ENCODE measurements at regions not wholly inside any gene's neighbourhood (a gene's known extent, or its start where the extent isn't known, plus 50 kb on each side); places are given as distances from the start of the nearest gene placed in this dataset.

DNA sequence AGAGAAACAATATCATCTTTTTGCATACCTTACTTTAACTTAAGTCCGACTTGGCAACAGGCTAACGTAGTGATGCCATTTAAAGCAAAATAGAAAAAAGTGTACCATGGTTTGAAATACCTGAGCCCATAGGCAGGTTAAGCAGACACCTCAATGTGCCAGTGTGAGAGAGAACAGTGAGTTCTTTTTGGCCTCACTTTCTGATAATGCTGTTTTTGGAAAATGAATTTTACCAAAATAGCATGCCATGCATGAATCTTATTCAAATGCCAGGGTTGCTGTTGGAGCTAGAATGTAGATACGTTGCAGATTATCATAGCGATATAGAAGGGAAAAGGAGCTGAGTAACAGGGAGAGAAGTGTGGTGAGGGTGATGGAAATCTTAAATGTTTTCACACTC, 170.2 kb downstream of the OTOR start:
- Histone ChIP-seq H3K9me3 (ENCODE audit: control insufficient read depth, insufficient read depth, low read length) (peaks cover 24% of the 10 kb centered on the region), H3K27me3 (ENCODE audit: control insufficient read depth, insufficient read depth, low read length) (no peaks in the 10 kb centered on the region)

GRCh38 chr20:16919841-16920240, 171.7 kb downstream of the OTOR start:
- peaks cover 26% of the 10 kb centered on the region for H3K4me1 ChIP-seq (ENCODE audit: control insufficient read depth, insufficient read depth, low read length)
- peaks cover 12% of the 10 kb centered on the region; the same call in 1 of the 2 replicates for H3K9me3 ChIP-seq (ENCODE audit: control insufficient read depth, insufficient read depth, low read length)
- no peaks in the 10 kb centered on the region for H3K27me3 ChIP-seq (ENCODE audit: control insufficient read depth, insufficient read depth, low read length)
- no peak overlapping the region for H3K4me3 ChIP-seq (ENCODE audit: low read depth, low read length)
- no peak overlapping the region for H3K27ac ChIP-seq (ENCODE audit: low read depth, low read length)
- no peak overlapping the region for H3K9ac ChIP-seq (ENCODE audit: low read depth, low read length)
- H3K36me3 ChIP-seq (ENCODE audit: control insufficient read depth, insufficient read depth, low read length): no peaks in the 10 kb centered on the region

More for the DNA sequence above, 170.2 kb downstream of the OTOR start:
- Histone ChIP-seq H3K9ac (ENCODE audit: low read depth, low read length) (no peak overlapping the region), H3K27ac (ENCODE audit: low read depth, low read length) (no peak overlapping the region), H3K36me3 (ENCODE audit: control insufficient read depth, insufficient read depth, low read length) (no peaks in the 10 kb centered on the region), H3K4me3 (ENCODE audit: low read depth, low read length) (no peak overlapping the region), H3K4me1 (ENCODE audit: control insufficient read depth, insufficient read depth, low read length) (peaks cover 26% of the 10 kb centered on the region)

- H3K36me3 ChIP-seq (ENCODE audit: control insufficient read depth, insufficient read depth, low read length): no peaks in the 10 kb centered on the region
- no peak overlapping the region for H3K4me3 ChIP-seq (ENCODE audit: low read depth, low read length)
- no peak overlapping the region for H3K9ac ChIP-seq (ENCODE audit: low read depth, low read length)
- peaks cover 15% of the 10 kb centered on the region for H3K4me1 ChIP-seq (ENCODE audit: control insufficient read depth, insufficient read depth, low read length)
- H3K27ac ChIP-seq (ENCODE audit: low read depth, low read length): no peak overlapping the region
- no peaks in the 10 kb centered on the region for H3K9me3 ChIP-seq (ENCODE audit: control insufficient read depth, insufficient read depth, low read length)
- no peaks in the 10 kb centered on the region for H3K27me3 ChIP-seq (ENCODE audit: control insufficient read depth, insufficient read depth, low read length)
Measured at GRCh38 chr20:16922834-16923233, 174.7 kb downstream of the OTOR start.

GRCh38 chr20:16926626-16927430, 178.7 kb downstream of the OTOR start:
- Histone ChIP-seq H3K9me3 (ENCODE audit: control insufficient read depth, insufficient read depth, low read length) (no peaks in the 10 kb centered on the region), H3K27me3 (ENCODE audit: control insufficient read depth, insufficient read depth, low read length) (no peaks in the 10 kb centered on the region), H3K9ac (ENCODE audit: low read depth, low read length) (no peak overlapping the region), H3K4me3 (ENCODE audit: low read depth, low read length) (no peak overlapping the region), H3K27ac (ENCODE audit: low read depth, low read length) (no peak overlapping the region), H3K4me1 (ENCODE audit: control insufficient read depth, insufficient read depth, low read length) (peaks cover 15% of the 10 kb centered on the region), H3K36me3 (ENCODE audit: control insufficient read depth, insufficient read depth, low read length) (no peaks in the 10 kb centered on the region)

- Histone ChIP-seq H3K9ac (ENCODE audit: low read depth, low read length) (no peak overlapping the region), H3K36me3 (ENCODE audit: control insufficient read depth, insufficient read depth, low read length) (no peaks in the 10 kb centered on the region), H3K27me3 (ENCODE audit: control insufficient read depth, insufficient read depth, low read length) (no peaks in the 10 kb centered on the region), H3K9me3 (ENCODE audit: control insufficient read depth, insufficient read depth, low read length) (no peaks in the 10 kb centered on the region), H3K4me3 (ENCODE audit: low read depth, low read length) (no peak overlapping the region), H3K27ac (ENCODE audit: low read depth, low read length) (no peak overlapping the region), H3K4me1 (ENCODE audit: control insufficient read depth, insufficient read depth, low read length) (no peaks in the 10 kb centered on the region)
Measured at GRCh38 chr20:16929756-16930155, 181.6 kb downstream of the OTOR start.

DNA sequence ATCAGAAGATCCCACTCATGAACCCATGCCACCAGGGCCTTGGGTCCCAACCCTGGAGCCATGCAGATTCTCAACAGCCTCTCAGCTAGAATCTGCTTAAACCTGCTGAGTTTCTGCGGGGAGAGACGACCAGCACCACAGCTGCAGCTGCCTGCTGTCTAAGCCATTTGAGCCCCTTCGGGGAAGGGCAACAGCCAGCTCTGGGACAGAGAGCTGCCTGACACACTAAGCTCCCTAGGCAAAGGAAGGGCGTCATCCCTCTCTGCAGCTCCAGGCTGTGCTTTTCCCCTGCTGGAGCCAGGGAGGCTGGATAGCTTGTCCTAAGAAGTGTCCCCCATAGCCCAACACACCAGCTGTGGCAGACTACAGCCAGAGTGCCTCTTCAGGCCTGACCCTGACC, 182.5 kb downstream of the OTOR start:
- Histone ChIP-seq H3K36me3 (ENCODE audit: control insufficient read depth, insufficient read depth, low read length) (no peaks in the 10 kb centered on the region), H3K9ac (ENCODE audit: low read depth, low read length) (no peak overlapping the region), H3K27me3 (ENCODE audit: control insufficient read depth, insufficient read depth, low read length) (no peaks in the 10 kb centered on the region), H3K27ac (ENCODE audit: low read depth, low read length) (no peak overlapping the region), H3K4me1 (ENCODE audit: control insufficient read depth, insufficient read depth, low read length) (no peaks in the 10 kb centered on the region), H3K9me3 (ENCODE audit: control insufficient read depth, insufficient read depth, low read length) (no peaks in the 10 kb centered on the region), H3K4me3 (ENCODE audit: low read depth, low read length) (no peak overlapping the region)

DNA sequence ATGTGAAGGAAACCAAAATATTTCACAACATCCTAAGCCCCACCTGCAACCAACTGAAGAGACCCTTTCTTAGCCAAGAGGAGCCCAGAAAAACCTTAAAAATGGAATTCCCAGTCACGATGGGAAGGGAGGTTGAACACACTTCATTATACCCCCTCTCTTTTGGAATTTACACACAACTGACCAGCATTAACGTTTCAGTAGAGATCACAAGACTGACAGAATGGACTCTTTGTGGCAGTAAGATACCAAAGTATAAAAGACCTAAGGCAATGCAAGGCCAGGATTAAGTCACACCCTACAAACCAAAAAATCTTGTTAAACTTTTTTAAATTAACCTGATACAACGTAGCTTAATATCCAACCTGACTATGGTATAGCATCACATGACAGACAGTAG, 190.9 kb downstream of the OTOR start:
- Histone ChIP-seq H3K27me3 (ENCODE audit: control insufficient read depth, insufficient read depth, low read length) (no peaks in the 10 kb centered on the region), H3K9me3 (ENCODE audit: control insufficient read depth, insufficient read depth, low read length) (0 out of 2 replicates have a peak, but pooled peaks cover 8% of the 10 kb centered on the region), H3K4me3 (ENCODE audit: low read depth, low read length) (no peak overlapping the region), H3K4me1 (ENCODE audit: control insufficient read depth, insufficient read depth, low read length) (peaks cover 32% of the 10 kb centered on the region), H3K9ac (ENCODE audit: low read depth, low read length) (no peak overlapping the region), H3K36me3 (ENCODE audit: control insufficient read depth, insufficient read depth, low read length) (no peaks in the 10 kb centered on the region), H3K27ac (ENCODE audit: low read depth, low read length) (no peak overlapping the region)

- Histone ChIP-seq H3K4me1 (ENCODE audit: control insufficient read depth, insufficient read depth, low read length) (peaks cover 37% of the 10 kb centered on the region), H3K9ac (ENCODE audit: low read depth, low read length) (no peak overlapping the region), H3K4me3 (ENCODE audit: low read depth, low read length) (no peak overlapping the region), H3K27me3 (ENCODE audit: control insufficient read depth, insufficient read depth, low read length) (no peaks in the 10 kb centered on the region), H3K27ac (ENCODE audit: low read depth, low read length) (peak overlapping the region; percentile 68), H3K36me3 (ENCODE audit: control insufficient read depth, insufficient read depth, low read length) (no peaks in the 10 kb centered on the region), H3K9me3 (ENCODE audit: control insufficient read depth, insufficient read depth, low read length) (0 out of 2 replicates have a peak, but pooled peaks cover 8% of the 10 kb centered on the region)
Measured at GRCh38 chr20:16940701-16941100, 192.5 kb downstream of the OTOR start.

GRCh38 chr20:16942051-16942450, 193.9 kb downstream of the OTOR start:
- Histone ChIP-seq H3K36me3 (ENCODE audit: control insufficient read depth, insufficient read depth, low read length) (no peaks in the 10 kb centered on the region), H3K27me3 (ENCODE audit: control insufficient read depth, insufficient read depth, low read length) (no peaks in the 10 kb centered on the region), H3K4me3 (ENCODE audit: low read depth, low read length) (no peak overlapping the region), H3K9ac (ENCODE audit: low read depth, low read length) (no peak overlapping the region), H3K27ac (ENCODE audit: low read depth, low read length) (no peak overlapping the region), H3K9me3 (ENCODE audit: control insufficient read depth, insufficient read depth, low read length) (0 out of 2 replicates have a peak, but pooled peaks cover 8% of the 10 kb centered on the region), H3K4me1 (ENCODE audit: control insufficient read depth, insufficient read depth, low read length) (peaks cover 42% of the 10 kb centered on the region)

GRCh38 chr20:16942756-16943155, 194.6 kb downstream of the OTOR start:
- Histone ChIP-seq H3K27me3 (ENCODE audit: control insufficient read depth, insufficient read depth, low read length) (no peaks in the 10 kb centered on the region), H3K9me3 (ENCODE audit: control insufficient read depth, insufficient read depth, low read length) (0 out of 2 replicates have a peak, but pooled peaks cover 8% of the 10 kb centered on the region), H3K4me3 (ENCODE audit: low read depth, low read length) (no peak overlapping the region), H3K36me3 (ENCODE audit: control insufficient read depth, insufficient read depth, low read length) (no peaks in the 10 kb centered on the region), H3K9ac (ENCODE audit: low read depth, low read length) (no peak overlapping the region), H3K4me1 (ENCODE audit: control insufficient read depth, insufficient read depth, low read length) (peaks cover 42% of the 10 kb centered on the region), H3K27ac (ENCODE audit: low read depth, low read length) (no peak overlapping the region)

DNA sequence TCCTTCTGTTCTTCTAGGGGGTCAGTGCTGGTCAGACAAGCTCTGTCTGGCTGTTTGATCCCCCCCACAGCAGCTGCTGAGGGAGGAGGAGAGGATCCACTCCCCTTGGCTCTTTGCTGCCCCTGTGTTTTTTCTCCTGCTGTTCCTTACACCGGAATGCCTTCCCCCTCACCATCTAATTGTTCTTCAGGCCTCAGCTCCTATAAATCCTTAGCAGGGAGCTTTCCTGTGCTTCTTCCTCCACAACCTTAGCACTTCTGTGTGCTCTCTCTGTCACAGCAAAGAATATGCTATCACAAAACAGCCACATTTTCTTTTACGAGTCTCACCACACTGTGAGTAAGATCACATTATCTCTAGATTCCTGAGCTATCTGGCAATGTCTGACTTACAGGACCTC, 196.6 kb downstream of the OTOR start:
- H3K27ac ChIP-seq (ENCODE audit: low read depth, low read length): peak overlapping the region; percentile 28
- no peak overlapping the region for H3K9ac ChIP-seq (ENCODE audit: low read depth, low read length)
- H3K9me3 ChIP-seq (ENCODE audit: control insufficient read depth, insufficient read depth, low read length): 0 out of 2 replicates have a peak, but pooled peaks cover 2% of the 10 kb centered on the region
- H3K4me1 ChIP-seq (ENCODE audit: control insufficient read depth, insufficient read depth, low read length): peaks cover 42% of the 10 kb centered on the region
- H3K4me3 ChIP-seq (ENCODE audit: low read depth, low read length): no peak overlapping the region
- H3K36me3 ChIP-seq (ENCODE audit: control insufficient read depth, insufficient read depth, low read length): no peaks in the 10 kb centered on the region
- no peaks in the 10 kb centered on the region for H3K27me3 ChIP-seq (ENCODE audit: control insufficient read depth, insufficient read depth, low read length)
